HPDE6-E6E7 (cell line): ENCODE measurements at regions not wholly inside any gene's neighbourhood (a gene's known extent, or its start where the extent isn't known, plus 50 kb on each side); places are given as distances from the start of the nearest gene placed in this dataset.

Experiments used
- DNase-seq: peaks from one replicate; pipeline ENCODE4 v3.0.0; 2011; ENCODE audit warnings: missing footprints; ENCODE audit errors: extremely low spot score

GRCh38 chr5:167525004-167525403, 766.4 kb upstream of the WWC1 start:
- DNase-seq: no peak

- DNase-seq: no peak
Measured at GRCh38 chr5:167528651-167529050, 762.8 kb upstream of the WWC1 start.

- DNase-seq: no peak
Measured at GRCh38 chr5:167530548-167530947, 760.9 kb upstream of the WWC1 start.

DNA sequence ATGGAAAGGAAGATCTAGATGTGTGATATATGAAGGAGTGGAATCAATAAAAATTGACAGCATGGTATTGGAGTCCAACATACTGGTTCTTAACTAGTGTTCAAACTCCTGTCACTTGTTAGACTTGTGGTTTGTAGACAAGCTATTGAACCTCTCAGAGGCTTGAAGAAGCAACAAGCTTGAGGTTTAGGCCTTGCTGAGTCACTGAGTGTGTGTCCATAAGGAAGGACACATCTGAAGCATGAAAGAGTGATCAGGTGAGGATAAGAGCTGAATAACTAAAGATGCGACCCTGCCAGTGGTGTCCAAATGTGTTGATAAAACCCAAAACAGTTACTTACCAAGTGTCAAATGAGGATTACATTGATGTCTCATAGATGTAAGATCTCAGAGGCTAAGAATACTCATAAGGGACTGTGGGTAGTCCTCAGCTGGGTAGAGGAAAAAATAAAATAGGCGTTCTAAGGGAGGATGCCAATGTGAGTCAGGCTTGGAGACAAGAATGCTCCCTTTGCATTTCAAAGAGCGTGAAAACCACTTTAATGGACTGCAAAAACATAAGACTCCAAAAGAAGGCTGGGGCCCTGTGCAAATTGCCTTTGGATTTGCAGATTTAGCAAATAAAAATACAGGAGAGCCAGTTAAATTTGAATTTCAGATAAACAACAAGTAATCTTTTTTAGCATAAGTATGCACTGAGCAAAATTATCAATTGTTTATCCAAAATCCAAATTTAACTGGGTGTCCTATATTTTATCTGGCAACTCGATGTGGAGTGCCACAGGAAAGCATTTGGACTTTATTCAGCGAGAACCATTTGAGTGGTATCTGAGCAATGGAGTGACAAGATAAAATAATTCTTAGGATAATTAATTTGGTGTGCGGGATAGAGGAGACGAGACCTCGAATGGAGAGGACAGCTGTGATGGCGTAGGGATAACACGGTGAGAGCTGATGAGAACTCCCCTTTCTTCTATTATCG, 757.3 kb upstream of the WWC1 start:
- no peak for DNase-seq

DNA sequence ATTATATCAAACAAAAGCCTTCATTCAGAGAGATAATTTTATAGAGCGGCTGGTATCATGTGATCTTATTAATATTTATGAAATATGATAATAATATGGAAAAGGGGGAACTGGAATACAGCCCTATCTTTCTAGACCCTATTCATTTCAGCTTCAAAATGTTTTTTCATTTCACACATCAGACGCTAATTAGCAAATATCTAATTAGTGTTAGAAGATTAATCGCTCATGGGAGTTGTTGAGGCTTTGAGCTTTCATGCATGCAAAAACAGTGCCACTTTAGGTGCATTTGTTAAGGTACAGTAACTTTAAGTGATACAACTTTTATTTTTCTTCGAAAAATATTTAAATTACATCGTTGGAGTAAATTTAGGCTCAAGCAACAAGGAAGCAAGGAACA, 751.7 kb upstream of the WWC1 start:
- DNase-seq: no peak

GRCh38 chr5:167546270-167546669, 745.2 kb upstream of the WWC1 start:
- DNase-seq: no peak

DNA sequence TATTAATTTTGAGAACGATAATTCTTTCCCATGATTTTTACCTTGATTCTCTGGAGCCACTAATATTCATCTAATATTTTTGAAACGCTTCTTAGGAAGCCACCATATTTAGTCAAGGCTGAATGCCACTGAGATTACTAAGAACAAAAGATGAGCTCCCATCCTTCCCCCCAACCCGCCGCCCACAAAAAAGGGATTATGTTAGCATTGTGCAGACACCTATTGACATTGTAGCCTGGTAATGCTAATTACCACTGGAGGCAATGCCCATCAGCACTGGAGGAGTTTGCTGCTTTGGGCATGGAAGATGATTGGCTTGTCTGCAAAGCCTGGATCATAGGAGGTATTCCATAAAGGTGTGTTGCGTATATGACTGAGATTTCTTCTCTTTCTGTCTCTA, 739.1 kb upstream of the WWC1 start:
- DNase-seq: no peak

- no peak for DNase-seq
Measured at GRCh38 chr5:167553511-167553910, 737.9 kb upstream of the WWC1 start.

DNA sequence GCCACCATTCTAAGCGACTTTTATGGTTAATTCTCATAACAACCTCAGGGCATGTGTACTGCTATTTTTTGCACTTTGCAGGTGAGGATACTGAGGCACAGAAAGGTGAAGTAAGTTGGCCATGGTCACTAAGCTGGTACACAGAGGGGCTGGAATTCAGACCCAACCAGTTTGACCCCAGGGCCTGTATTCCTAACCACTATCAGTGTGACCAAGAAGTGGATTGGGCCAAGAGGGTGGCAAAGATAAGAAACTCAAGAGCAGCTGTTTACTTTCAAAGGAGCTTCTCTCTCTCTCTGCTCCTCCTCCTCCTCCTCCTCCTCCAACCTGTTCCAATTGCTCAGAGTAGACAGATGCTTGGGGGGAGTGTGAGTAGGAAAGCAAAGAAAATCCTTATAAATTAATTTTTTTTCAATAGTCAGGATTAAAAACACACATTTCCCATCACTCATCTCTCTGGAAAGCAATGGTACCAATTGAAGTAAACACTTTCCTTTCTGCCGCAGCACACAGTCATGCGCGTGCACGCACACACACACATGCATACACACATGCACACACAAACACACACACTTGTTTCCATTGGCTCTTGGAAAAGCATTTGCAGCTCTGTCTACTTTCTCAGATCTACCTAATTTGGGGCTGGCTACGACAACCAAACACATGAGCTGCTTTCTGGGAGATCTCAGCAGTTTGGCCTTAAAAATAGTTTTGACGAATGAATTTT, 736.7 kb upstream of the WWC1 start:
- DNase-seq: no peak

DNA sequence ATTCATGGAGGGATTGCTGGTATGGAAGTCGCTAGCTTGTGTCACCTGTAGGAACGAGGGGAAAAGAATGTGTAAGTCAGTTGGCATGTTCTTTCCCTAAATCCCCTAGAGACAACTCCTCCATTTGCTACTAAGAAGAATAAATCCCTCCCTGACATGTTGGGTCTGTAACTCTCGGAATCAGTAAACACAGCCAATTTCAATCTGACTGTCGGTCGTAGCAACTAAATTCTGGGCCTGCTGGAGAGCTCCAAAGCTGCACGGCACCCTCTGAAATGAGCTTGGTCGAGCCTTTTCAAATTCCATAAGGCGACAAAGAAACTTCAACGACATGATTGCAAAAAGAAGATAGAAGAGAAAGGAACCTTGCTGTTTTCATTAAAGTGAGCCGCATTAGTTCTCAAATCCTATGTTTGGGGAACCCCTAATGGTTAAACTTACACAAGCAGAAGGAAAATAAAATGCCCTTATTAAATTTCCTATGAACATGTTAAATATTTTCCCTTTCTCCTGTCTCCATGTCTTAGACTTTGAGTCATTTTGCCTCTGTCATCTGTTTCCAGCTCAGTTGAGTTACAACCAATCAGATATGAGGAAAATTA, 735.8 kb upstream of the WWC1 start:
- DNase-seq: no peak

- no peak for DNase-seq
Measured at GRCh38 chr5:167557359-167557758, 734.1 kb upstream of the WWC1 start.

DNA sequence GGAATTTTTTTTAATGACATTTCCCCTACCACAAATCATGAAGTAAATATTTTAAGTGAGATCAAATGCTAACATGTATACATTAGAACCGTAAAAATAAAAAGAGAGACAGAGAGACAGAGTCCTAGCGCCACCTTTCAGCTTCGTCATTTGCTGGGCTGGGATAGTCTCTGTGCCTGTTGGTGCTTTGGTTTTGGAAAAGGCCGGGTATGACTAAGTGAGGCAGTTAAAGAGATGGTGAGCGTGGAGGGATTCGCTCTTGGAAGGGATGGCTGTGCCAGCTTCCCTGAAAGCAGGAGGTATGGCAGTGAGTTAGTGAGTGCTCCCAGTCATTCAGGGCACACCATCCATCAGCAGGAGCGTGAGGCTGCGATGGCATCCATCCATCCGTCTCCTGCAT, 729.6 kb upstream of the WWC1 start:
- DNase-seq: no peak

GRCh38 chr5:167564275-167564674, 727.2 kb upstream of the WWC1 start:
- DNase-seq: no peak

- no peak for DNase-seq
Measured at GRCh38 chr5:167565189-167565954, 726.1 kb upstream of the WWC1 start.

- no peak for DNase-seq
Measured at GRCh38 chr5:167570431-167570830, 721.0 kb upstream of the WWC1 start.

- no peak for DNase-seq
Measured at GRCh38 chr5:167571824-167572223, 719.6 kb upstream of the WWC1 start.

- no peak for DNase-seq
Measured at GRCh38 chr5:167573370-167574127, 717.9 kb upstream of the WWC1 start.

DNA sequence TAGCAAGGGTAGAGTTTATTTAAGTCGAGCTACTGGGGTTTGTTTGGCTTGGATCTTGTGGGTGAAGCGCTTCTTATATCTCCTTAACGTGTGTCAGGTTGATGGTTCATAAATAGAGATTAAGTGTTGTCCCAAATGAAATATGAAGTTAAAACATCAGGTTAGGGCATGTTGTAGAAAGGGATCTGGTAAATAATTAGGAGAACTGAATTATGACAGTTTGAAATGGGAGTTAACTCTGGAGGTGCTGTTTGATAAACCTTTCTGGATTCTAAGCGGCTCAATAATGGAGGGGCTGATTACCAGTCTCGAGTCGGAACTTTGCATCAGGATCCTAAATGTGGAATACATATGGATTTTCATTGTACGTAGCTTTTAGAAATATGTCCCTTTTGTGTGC, 717.0 kb upstream of the WWC1 start:
- DNase-seq: no peak

DNA sequence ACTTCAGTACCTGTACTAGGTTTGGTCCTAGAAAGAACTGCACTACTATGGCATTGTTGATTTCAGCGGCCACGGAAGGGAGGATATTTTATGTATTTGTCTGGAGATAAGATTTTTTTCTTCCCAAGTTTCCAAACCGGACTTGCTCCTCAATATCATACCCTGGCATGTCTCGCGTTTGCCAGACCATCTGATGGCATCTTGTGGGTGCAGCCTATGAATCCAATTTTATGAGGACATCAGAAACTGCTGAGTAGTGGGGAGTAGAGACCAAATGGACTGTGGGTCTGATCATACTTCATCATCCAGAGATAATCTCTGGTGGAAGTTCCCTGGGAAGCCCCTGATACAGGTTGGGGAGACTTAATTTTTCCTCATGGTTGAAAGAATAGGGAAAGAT, 716.1 kb upstream of the WWC1 start:
- DNase-seq: no peak

- no peak for DNase-seq
Measured at GRCh38 chr5:167576126-167576525, 715.3 kb upstream of the WWC1 start.

DNA sequence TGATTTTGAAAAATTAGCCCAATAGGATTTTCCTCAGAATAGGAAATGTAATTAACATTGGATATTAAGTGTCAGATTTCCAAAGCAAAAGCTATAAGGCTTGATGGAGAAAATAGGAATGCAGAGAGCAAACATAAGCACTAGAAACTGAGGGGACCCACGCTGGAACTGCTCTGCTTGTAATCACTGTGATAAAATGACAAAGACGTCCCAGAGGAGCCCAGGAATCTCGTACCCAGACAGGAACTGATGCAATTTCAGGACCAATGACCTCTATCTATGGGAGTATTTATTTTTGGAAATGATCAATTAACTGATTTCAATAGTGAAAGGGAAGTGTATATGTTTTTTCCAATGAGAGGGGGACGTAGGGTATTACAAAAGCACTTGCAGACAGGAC, 714.5 kb upstream of the WWC1 start:
- no peak for DNase-seq
